ENCODE measurements at regions not wholly inside any gene's neighbourhood (a gene's known extent, or its start where the extent isn't known, plus 50 kb on each side); places are given as distances from the start of the nearest gene placed in this dataset.

GRCh38 chr11:26072614-26073153, 259.2 kb upstream of the ANO3 start:
- DNase-seq (ENCODE audit: low spot score) (no peak), ATAC-seq (no peak)
- Mint-ChIP-seq H3K4me3 (no peak overlapping the region), H3K27me3 (ENCODE audit: low read depth) (no peaks in the 10 kb centered on the region), H3K36me3 (no peaks in the 10 kb centered on the region), H3K27ac (no peak overlapping the region), H3K4me1 (peaks cover under 1% of the 10 kb centered on the region), H3K9me3 (no peaks in the 10 kb centered on the region)
- TF ChIP-seq ATF2 (CRISPR knock-in tag; IDR thresholded peaks at IDR 0.05; ENCODE audit: borderline replicate concordance, low read depth) = no peak
- TF ChIP-seq SMAD3 (CRISPR knock-in tag; IDR thresholded peaks at IDR 0.05; ENCODE audit: borderline replicate concordance) = no peak
- no peak for TF ChIP-seq MAX (CRISPR knock-in tag; IDR thresholded peaks at IDR 0.05)
- TF ChIP-seq ZSCAN18 (CRISPR knock-in tag; IDR thresholded peaks at IDR 0.05) = no peak
- TF ChIP-seq KAT7 (CRISPR knock-in tag; IDR thresholded peaks at IDR 0.05; ENCODE audit: borderline replicate concordance) = no peak
- no peak for TF ChIP-seq NR3C1 (CRISPR knock-in tag; conservative IDR thresholded peaks at IDR 0.05; ENCODE audit: low read depth)
- no peak for TF ChIP-seq ELF4 (CRISPR knock-in tag; IDR thresholded peaks at IDR 0.05; ENCODE audit: low read depth)
- TF ChIP-seq, protein P1, sequence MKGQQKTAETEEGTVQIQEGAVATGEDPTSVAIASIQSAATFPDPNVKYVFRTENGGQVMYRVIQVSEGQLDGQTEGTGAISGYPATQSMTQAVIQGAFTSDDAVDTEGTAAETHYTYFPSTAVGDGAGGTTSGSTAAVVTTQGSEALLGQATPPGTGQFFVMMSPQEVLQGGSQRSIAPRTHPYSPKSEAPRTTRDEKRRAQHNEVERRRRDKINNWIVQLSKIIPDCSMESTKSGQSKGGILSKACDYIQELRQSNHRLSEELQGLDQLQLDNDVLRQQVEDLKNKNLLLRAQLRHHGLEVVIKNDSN (CRISPR knock-in tag; IDR thresholded peaks at IDR 0.05) = no peak
- POLR2A ChIA-PET = interaction anchor here (0.5 kb wide), 1 partner anchor 222 kb away, joined by 5 read pairs; no protein-coding TSS in a partner anchor
- CTCF ChIA-PET = no interaction called here

GRCh38 chr11:26073646-26074045, 258.3 kb upstream of the ANO3 start:
- Mint-ChIP-seq H3K4me1 (no peaks in the 10 kb centered on the region), H3K27ac (no peak overlapping the region), H3K4me3 (no peak overlapping the region), H3K36me3 (no peaks in the 10 kb centered on the region), H3K9me3 (no peaks in the 10 kb centered on the region), H3K27me3 (ENCODE audit: low read depth) (no peaks in the 10 kb centered on the region)
- DNase-seq (ENCODE audit: low spot score) (no peak), ATAC-seq (no peak)
- ChIA-PET POLR2A (no interaction called here), CTCF (no interaction called here)
- TF ChIP-seq ERG (CRISPR knock-in tag; IDR thresholded peaks at IDR 0.05) (no peak), CBFB (CRISPR knock-in tag; IDR thresholded peaks at IDR 0.05; ENCODE audit: low read depth) (no peak), FOXJ3 (CRISPR knock-in tag; IDR thresholded peaks at IDR 0.05; ENCODE audit: borderline replicate concordance) (no peak), CREB1 (CRISPR knock-in tag; IDR thresholded peaks at IDR 0.05) (no peak), IRF1 (CRISPR knock-in tag; IDR thresholded peaks at IDR 0.05) (no peak), RORB (CRISPR knock-in tag; IDR thresholded peaks at IDR 0.05) (no peak), ZSCAN18 (CRISPR knock-in tag; IDR thresholded peaks at IDR 0.05) (no peak), AR (CRISPR knock-in tag; IDR thresholded peaks at IDR 0.05) (no peak)
- TF ChIP-seq, protein P2, sequence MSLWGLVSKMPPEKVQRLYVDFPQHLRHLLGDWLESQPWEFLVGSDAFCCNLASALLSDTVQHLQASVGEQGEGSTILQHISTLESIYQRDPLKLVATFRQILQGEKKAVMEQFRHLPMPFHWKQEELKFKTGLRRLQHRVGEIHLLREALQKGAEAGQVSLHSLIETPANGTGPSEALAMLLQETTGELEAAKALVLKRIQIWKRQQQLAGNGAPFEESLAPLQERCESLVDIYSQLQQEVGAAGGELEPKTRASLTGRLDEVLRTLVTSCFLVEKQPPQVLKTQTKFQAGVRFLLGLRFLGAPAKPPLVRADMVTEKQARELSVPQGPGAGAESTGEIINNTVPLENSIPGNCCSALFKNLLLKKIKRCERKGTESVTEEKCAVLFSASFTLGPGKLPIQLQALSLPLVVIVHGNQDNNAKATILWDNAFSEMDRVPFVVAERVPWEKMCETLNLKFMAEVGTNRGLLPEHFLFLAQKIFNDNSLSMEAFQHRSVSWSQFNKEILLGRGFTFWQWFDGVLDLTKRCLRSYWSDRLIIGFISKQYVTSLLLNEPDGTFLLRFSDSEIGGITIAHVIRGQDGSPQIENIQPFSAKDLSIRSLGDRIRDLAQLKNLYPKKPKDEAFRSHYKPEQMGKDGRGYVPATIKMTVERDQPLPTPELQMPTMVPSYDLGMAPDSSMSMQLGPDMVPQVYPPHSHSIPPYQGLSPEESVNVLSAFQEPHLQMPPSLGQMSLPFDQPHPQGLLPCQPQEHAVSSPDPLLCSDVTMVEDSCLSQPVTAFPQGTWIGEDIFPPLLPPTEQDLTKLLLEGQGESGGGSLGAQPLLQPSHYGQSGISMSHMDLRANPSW (CRISPR knock-in tag; conservative IDR thresholded peaks at IDR 0.05; ENCODE audit: low read depth) = no peak
